ENCODE measurements at regions not wholly inside any gene's neighbourhood (a gene's known extent, or its start where the extent isn't known, plus 50 kb on each side); places are given as distances from the start of the nearest gene placed in this dataset.

DNA sequence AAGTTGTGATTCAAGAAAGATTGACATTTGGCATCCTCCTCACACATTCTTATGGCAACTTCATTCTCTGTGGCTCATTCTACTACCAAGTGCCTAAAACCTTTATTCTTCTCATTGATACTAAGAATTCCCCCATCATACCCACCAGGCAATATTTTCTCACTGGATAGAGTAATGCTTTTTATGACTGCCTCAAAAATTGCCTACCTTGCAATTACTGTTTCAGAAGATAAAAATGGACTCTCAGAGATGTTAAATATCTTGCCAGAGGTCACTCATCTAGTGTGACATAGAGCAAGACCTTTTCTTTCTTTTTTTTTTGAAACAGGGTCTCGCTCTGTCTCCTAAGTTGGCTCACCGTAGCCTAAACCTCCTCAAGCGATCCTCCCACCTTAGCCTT lies 192.8 kb upstream of the KYNU start:
- Histone ChIP-seq H3K4me1 (ENCODE audit: control insufficient read depth, extremely low read depth, insufficient read depth, low read length) (no peaks in the 10 kb centered on the region), H4K20me1 (replicated peaks; ENCODE audit: control insufficient read depth, extremely low read depth, insufficient read depth, low read length) (no peaks in the 10 kb centered on the region), H3K27ac (ENCODE audit: insufficient read depth, low read depth, low read length) (no peak overlapping the region), H3K9me1 (replicated peaks; ENCODE audit: control insufficient read depth, extremely low read depth, insufficient read depth, low read length) (no peaks in the 10 kb centered on the region), H3K79me2 (ENCODE audit: control insufficient read depth, insufficient read depth, low read length) (no peaks in the 10 kb centered on the region), H3K9ac (replicated peaks; ENCODE audit: extremely low read depth, insufficient read depth, low read length) (no peak overlapping the region), H3K9me3 (replicated peaks; ENCODE audit: control insufficient read depth, insufficient read depth, low read length) (no peaks in the 10 kb centered on the region), H3K4me2 (ENCODE audit: insufficient read depth, low read length) (no peak overlapping the region), H2AFZ (ENCODE audit: low read depth, low read length) (no peak overlapping the region), H3K4me3 (replicated peaks in 1 of 3; ENCODE audit: insufficient read depth in 1 of 3, low read depth in 1 of 3, low read length in 3 of 3) (no peak overlapping the region), H3K36me3 (ENCODE audit: control insufficient read depth in 2 of 2, extremely low read depth in 1 of 2, insufficient read depth in 2 of 2, low read length in 2 of 2) (no peaks in the 10 kb centered on the region), H3K27me3 (ENCODE audit: control insufficient read depth in 2 of 2, insufficient read depth in 2 of 2, low read length in 2 of 2) (peaks cover 0 to 3% of the 10 kb centered on the region in 2 experiments)
- DNase-seq (ENCODE audit: low read depth, low spot score): no peak
- no TSS peak for BruUV-seq (replicated peaks)
- FAIRE-seq: no peak
- ChIA-PET CTCF (interaction anchor here (1.0 kb wide), 1 partner anchor 296 kb away, joined by 3 read pairs; no protein-coding TSS in a partner anchor), POLR2A (no interaction called here)
- TF ChIP-seq EZH2 (IDR thresholded peaks at IDR 0.05; ENCODE audit: borderline replicate concordance, low read depth, low read length, severe bottlenecking) (no peak), POLR2AphosphoS5 (IDR thresholded peaks at IDR 0.05; ENCODE audit: insufficient read depth, low read depth, low read length) (no peak), POLR2A (IDR thresholded peaks at IDR 0.05; ENCODE audit: low read depth, low read length) (no peak), JUN (IDR thresholded peaks at IDR 0.05; ENCODE audit: borderline replicate concordance, insufficient read depth, insufficient read length, low read depth) (no peak), FOS (IDR thresholded peaks at IDR 0.05; ENCODE audit: borderline replicate concordance, insufficient read depth, low read length) (no peak), GATA2 (IDR thresholded peaks at IDR 0.05; ENCODE audit: insufficient read depth, insufficient read length, low read depth, low read length) (no peak), MYC (IDR thresholded peaks at IDR 0.05; ENCODE audit: low read depth, low read length) (no peak)
- TF ChIP-seq, protein P1, sequence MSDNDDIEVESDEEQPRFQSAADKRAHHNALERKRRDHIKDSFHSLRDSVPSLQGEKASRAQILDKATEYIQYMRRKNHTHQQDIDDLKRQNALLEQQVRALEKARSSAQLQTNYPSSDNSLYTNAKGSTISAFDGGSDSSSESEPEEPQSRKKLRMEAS (IDR thresholded peaks at IDR 0.05; ENCODE audit: insufficient read depth, insufficient read length): no peak
- TF ChIP-seq, protein P2, sequence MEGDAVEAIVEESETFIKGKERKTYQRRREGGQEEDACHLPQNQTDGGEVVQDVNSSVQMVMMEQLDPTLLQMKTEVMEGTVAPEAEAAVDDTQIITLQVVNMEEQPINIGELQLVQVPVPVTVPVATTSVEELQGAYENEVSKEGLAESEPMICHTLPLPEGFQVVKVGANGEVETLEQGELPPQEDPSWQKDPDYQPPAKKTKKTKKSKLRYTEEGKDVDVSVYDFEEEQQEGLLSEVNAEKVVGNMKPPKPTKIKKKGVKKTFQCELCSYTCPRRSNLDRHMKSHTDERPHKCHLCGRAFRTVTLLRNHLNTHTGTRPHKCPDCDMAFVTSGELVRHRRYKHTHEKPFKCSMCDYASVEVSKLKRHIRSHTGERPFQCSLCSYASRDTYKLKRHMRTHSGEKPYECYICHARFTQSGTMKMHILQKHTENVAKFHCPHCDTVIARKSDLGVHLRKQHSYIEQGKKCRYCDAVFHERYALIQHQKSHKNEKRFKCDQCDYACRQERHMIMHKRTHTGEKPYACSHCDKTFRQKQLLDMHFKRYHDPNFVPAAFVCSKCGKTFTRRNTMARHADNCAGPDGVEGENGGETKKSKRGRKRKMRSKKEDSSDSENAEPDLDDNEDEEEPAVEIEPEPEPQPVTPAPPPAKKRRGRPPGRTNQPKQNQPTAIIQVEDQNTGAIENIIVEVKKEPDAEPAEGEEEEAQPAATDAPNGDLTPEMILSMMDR (IDR thresholded peaks at IDR 0.05; ENCODE audit: extremely low read depth in 1 of 2, insufficient read depth in 1 of 2, low read depth in 1 of 2, low read length in 2 of 2): no peak
- dilution Hi-C loops (cut with MboI; ENCODE audit: extremely low pct_ligation_motif_present, low sequenced_read_pairs): no loop called here
- intact Hi-C loops (cut with micrococcal nuclease): no loop called here

All from endothelial cell of umbilical vein (primary cell).